EL (cell line): ENCODE measurements at regions not wholly inside any gene's neighbourhood (a gene's known extent, or its start where the extent isn't known, plus 50 kb on each side); places are given as distances from the start of the nearest gene placed in this dataset.

Source experiments
- DNase-seq: peaks from one replicate; pipeline ENCODE4 v3.0.0-alpha.2; 2016

GRCh38 chr10:108624052-108624451, 1299.3 kb downstream of the XPNPEP1 start:
- no peak for DNase-seq

GRCh38 chr10:108620821-108621534, 1302.3 kb downstream of the XPNPEP1 start:
- DNase-seq: no peak

GRCh38 chr10:108616559-108617285, 1306.6 kb downstream of the XPNPEP1 start:
- peak; percentile 16 for DNase-seq

- DNase-seq: no peak
These were observed 1307.6 kb downstream of the XPNPEP1 start for GRCh38 chr10:108615576-108616320.

GRCh38 chr10:108612485-108612884, 1310.8 kb downstream of the XPNPEP1 start:
- no peak for DNase-seq

GRCh38 chr10:108608860-108609259, 1314.5 kb downstream of the XPNPEP1 start:
- no peak for DNase-seq

GRCh38 chr10:108601851-108602250, 1321.5 kb downstream of the XPNPEP1 start:
- peak; percentile 64 for DNase-seq

- DNase-seq: peak; percentile 10
These were observed 1322.8 kb downstream of the XPNPEP1 start for GRCh38 chr10:108600511-108600910.

- DNase-seq: peak; percentile 10
These were observed 1324.0 kb downstream of the XPNPEP1 start for GRCh38 chr10:108599317-108599716.

GRCh38 chr10:108598831-108599230, 1324.5 kb downstream of the XPNPEP1 start:
- DNase-seq: peak; percentile 74

GRCh38 chr10:108598320-108598695, 1325.0 kb downstream of the XPNPEP1 start:
- no peak for DNase-seq

GRCh38 chr10:108597657-108598319, 1325.5 kb downstream of the XPNPEP1 start:
- DNase-seq: peak; percentile 59

GRCh38 chr10:108597031-108597430, 1326.3 kb downstream of the XPNPEP1 start:
- peak; percentile 71 for DNase-seq

GRCh38 chr10:108592956-108593355, 1330.4 kb downstream of the XPNPEP1 start:
- no peak for DNase-seq

- peak; percentile 34 for DNase-seq
These were observed 1331.9 kb downstream of the XPNPEP1 start for GRCh38 chr10:108591417-108591816.

GRCh38 chr10:108586424-108586823, 1336.9 kb downstream of the XPNPEP1 start:
- no peak for DNase-seq

- no peak for DNase-seq
These were observed 1339.4 kb downstream of the XPNPEP1 start for GRCh38 chr10:108583877-108584276.

- DNase-seq: peak; percentile 16
These were observed 1340.4 kb downstream of the XPNPEP1 start for GRCh38 chr10:108582888-108583287.

- peak; percentile 76 for DNase-seq
These were observed 1340.9 kb downstream of the XPNPEP1 start for GRCh38 chr10:108582387-108582786.

- DNase-seq: no peak
These were observed 1345.1 kb downstream of the XPNPEP1 start for GRCh38 chr10:108578258-108578657.

GRCh38 chr10:108574233-108574632, 1349.1 kb downstream of the XPNPEP1 start:
- DNase-seq: no peak

GRCh38 chr10:108568824-108569223, 1354.5 kb downstream of the XPNPEP1 start:
- DNase-seq: no peak
